ENCODE measurements at regions not wholly inside any gene's neighbourhood (a gene's known extent, or its start where the extent isn't known, plus 50 kb on each side); places are given as distances from the start of the nearest gene placed in this dataset.

GRCh38 chr20:40843251-40843650 is 154.2 kb upstream of the MAFB start:
- no peak for TF ChIP-seq CTCF (IDR thresholded peaks at IDR 0.05; ENCODE audit: low read length, missing control alignments)
- no peak overlapping the region for H3K4me3 ChIP-seq (replicated peaks; ENCODE audit: low read depth, low read length)
- no peak for DNase-seq (ENCODE audit: low read depth)

GRCh38 chr20:40844332-40844731 is 155.3 kb upstream of the MAFB start:
- DNase-seq (ENCODE audit: low read depth) = no peak
- TF ChIP-seq CTCF (IDR thresholded peaks at IDR 0.05; ENCODE audit: low read length, missing control alignments) = no peak
- no peak overlapping the region for H3K4me3 ChIP-seq (replicated peaks; ENCODE audit: low read depth, low read length)

GRCh38 chr20:40848096-40848495 is 159.1 kb upstream of the MAFB start:
- H3K4me3 ChIP-seq (replicated peaks; ENCODE audit: low read depth, low read length) = no peak overlapping the region
- TF ChIP-seq CTCF (IDR thresholded peaks at IDR 0.05; ENCODE audit: low read length, missing control alignments) = no peak
- no peak for DNase-seq (ENCODE audit: low read depth)

GRCh38 chr20:40848526-40848925 is 159.5 kb upstream of the MAFB start:
- TF ChIP-seq CTCF (IDR thresholded peaks at IDR 0.05; ENCODE audit: low read length, missing control alignments) = no peak
- no peak for DNase-seq (ENCODE audit: low read depth)
- H3K4me3 ChIP-seq (replicated peaks; ENCODE audit: low read depth, low read length) = no peak overlapping the region

GRCh38 chr20:40849456-40849855 is 160.4 kb upstream of the MAFB start:
- DNase-seq (ENCODE audit: low read depth) = no peak
- H3K4me3 ChIP-seq (replicated peaks; ENCODE audit: low read depth, low read length) = no peak overlapping the region
- no peak for TF ChIP-seq CTCF (IDR thresholded peaks at IDR 0.05; ENCODE audit: low read length, missing control alignments)

GRCh38 chr20:40851051-40851450 is 162.0 kb upstream of the MAFB start:
- H3K4me3 ChIP-seq (replicated peaks; ENCODE audit: low read depth, low read length) = no peak overlapping the region
- TF ChIP-seq CTCF (IDR thresholded peaks at IDR 0.05; ENCODE audit: low read length, missing control alignments) = no peak
- DNase-seq (ENCODE audit: low read depth) = no peak

GRCh38 chr20:40855269-40855668 is 166.2 kb upstream of the MAFB start:
- no peak for TF ChIP-seq CTCF (IDR thresholded peaks at IDR 0.05; ENCODE audit: low read length, missing control alignments)
- DNase-seq (ENCODE audit: low read depth) = no peak
- H3K4me3 ChIP-seq (replicated peaks; ENCODE audit: low read depth, low read length) = no peak overlapping the region

Data from fibroblast of pulmonary artery (primary cell).